Epithelial cell of esophagus (primary cell): ENCODE measurements at regions not wholly inside any gene's neighbourhood (a gene's known extent, or its start where the extent isn't known, plus 50 kb on each side); places are given as distances from the start of the nearest gene placed in this dataset.

ENCODE experiments used
- DNase-seq: peaks from one replicate; pipeline ENCODE4 v3.0.0; 2010; ENCODE audit warnings: low read depth
- H3K4me3 ChIP-seq: 2 replicates; pipeline ENCODE4 v1.5.1; 2011; ENCODE audit warnings: mild to moderate bottlenecking, low read length, control low read depth
- TF ChIP-seq, protein P1 (sequence below): IDR thresholded peaks from 2 replicates; pipeline ENCODE4 v1.5.1; 2011; ENCODE audit warnings: low read depth, mild to moderate bottlenecking, low read length, control low read depth, inconsistent platforms; ENCODE audit not compliant: insufficient read depth; ENCODE audit errors: missing control alignments

- DNase-seq = no peak
- H3K4me3 ChIP-seq = no peak overlapping the region
- TF ChIP-seq, protein P1, sequence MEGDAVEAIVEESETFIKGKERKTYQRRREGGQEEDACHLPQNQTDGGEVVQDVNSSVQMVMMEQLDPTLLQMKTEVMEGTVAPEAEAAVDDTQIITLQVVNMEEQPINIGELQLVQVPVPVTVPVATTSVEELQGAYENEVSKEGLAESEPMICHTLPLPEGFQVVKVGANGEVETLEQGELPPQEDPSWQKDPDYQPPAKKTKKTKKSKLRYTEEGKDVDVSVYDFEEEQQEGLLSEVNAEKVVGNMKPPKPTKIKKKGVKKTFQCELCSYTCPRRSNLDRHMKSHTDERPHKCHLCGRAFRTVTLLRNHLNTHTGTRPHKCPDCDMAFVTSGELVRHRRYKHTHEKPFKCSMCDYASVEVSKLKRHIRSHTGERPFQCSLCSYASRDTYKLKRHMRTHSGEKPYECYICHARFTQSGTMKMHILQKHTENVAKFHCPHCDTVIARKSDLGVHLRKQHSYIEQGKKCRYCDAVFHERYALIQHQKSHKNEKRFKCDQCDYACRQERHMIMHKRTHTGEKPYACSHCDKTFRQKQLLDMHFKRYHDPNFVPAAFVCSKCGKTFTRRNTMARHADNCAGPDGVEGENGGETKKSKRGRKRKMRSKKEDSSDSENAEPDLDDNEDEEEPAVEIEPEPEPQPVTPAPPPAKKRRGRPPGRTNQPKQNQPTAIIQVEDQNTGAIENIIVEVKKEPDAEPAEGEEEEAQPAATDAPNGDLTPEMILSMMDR = no peak
Measured at GRCh38 chr14:95398630-95399547, 79.2 kb upstream of the CLMN start.

GRCh38 chr14:95397325-95397724 lies 77.6 kb upstream of the CLMN start:
- no peak overlapping the region for H3K4me3 ChIP-seq
- no peak for DNase-seq
- TF ChIP-seq, protein P1 = no peak

DNA sequence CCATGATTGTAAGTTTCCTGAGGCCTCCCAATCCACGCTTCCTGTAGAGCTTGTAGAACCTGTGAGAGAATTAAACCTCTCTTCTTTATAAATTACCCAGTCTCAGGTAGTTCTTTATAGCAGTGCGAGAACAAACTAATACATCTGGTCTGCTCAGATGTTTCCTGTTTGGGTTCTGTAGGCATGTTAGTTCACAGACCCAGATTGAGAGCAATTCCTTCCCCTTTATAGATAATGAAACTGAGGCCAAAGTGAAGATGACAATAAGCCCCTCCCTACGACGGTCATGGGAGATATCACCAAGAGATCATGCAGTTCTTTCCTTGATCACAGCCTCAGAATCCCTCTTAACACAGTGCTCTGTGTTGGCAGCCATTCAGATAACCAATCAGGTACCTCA lies 76.5 kb upstream of the CLMN start:
- TF ChIP-seq, protein P1 = no peak
- H3K4me3 ChIP-seq = no peak overlapping the region
- DNase-seq = no peak

DNA sequence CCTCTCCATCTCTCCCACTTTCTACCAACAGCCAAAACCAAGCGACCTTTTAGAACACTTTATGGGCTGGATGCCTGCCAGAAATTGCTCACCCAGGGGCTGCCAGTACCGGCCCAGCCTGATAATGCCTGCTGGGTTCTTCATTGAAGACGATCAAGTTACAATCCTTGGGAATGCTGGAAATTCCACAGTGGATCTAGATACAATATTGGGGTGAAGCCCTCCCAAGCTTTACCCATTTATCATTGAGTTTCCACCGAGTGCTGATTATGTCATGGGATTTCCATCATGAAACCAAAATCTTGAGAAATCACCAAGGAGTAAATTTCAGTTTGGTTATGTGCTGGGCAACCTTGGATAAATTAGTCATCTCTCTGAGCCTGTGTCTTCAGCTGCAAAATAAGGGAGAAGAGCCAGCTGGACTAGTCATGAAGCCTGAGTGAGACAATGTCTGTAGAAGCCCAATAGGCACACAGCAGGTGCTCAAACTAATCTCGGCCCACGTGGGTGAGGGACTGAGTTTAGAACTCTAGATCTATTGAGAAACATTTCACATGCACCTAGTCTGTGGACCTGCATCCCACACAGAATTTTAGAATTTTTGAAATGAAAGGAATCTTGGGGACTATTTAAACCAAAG lies 75.5 kb upstream of the CLMN start:
- DNase-seq = peak; percentile 41
- TF ChIP-seq, protein P1 = no peak
- no peak overlapping the region for H3K4me3 ChIP-seq

DNA sequence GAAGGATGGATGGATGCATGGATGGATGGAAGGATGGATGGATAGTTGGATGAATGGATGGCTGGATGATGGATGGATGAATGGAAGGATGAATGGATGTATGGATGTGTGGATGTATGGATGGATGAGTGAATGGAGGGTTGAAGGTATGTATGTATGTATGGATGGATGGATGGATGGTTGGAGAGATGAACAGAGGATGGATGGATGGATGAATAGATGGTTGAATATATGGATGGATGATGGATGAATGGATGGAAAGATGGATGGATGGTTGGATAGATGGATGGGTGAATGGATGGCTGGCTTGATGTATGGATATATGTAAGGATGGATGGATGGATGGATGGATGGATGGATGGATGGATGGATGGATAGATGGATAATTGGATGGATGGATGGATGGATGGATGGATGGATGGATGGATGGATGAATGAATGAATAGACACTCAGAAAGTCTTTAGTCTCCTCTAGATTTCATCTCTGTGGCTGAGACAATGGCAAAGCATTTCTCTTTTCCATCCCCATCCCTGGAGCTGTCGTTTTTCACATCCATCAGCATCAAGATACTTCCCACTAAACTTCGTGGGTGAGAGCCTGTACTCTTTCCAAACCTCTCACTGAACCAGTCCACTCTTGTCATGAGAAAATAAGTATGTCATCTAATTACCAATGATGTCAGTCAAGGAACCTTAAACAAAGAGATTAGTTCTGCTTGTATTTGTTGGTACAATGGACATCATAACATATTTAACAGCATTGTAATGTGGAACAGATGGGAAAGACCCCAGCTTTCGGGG lies 74.8 kb upstream of the CLMN start:
- H3K4me3 ChIP-seq = no peak overlapping the region
- TF ChIP-seq, protein P1 = no peak
- no peak for DNase-seq

DNA sequence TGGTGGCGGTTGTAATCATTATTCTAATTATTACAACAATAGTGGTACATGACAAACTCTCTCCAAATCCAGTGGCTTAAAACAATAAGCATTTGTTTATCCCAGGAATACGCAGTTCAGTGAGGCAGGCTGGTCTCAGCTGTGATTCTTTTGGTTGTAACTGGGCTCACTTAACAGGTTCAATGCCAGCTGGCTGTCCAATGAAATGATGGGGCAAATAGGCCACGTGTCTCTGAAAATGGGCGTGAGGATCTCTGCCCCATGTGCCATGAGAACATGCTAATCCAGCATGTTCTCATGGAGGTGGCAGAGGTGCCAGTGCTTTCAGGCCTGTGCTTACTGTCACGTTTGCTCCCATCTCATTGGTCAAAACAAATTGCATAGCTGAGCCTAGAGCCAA lies 73.1 kb upstream of the CLMN start:
- no peak overlapping the region for H3K4me3 ChIP-seq
- TF ChIP-seq, protein P1 = no peak
- DNase-seq = no peak
